HCT116 (cell line): ENCODE measurements at regions not wholly inside any gene's neighbourhood (a gene's known extent, or its start where the extent isn't known, plus 50 kb on each side); places are given as distances from the start of the nearest gene placed in this dataset.

Experiments
- ATAC-seq: fragments of 200-7000 bp; cut with Tn5 transposase; 2 replicates; pipeline ENCODE4 v1.9.1; 2020; ENCODE audit warnings: mild to moderate bottlenecking, moderate library complexity
- BruUV-seq: library from RNA; stranded (reverse); fragments of 400-500 nt; replicated peaks from 2 replicates; lab custom pipeline; 2021; lab: Mats Ljungman, UMichigan
- CTCF ChIA-PET: fragments of 300-600 bp; sonication (Branson Sonifier 250); formaldehyde crosslinking; loops from one replicate; lab custom pipeline; 2021; ENCODE audit warnings: antibody characterized with exemption; lab: Charles Lee
- POLR2A ChIA-PET: fragments of 300-600, 350-600 bp; sonication (Branson Sonifier 250); formaldehyde crosslinking; loops from one replicate; lab custom pipeline; 2021; ENCODE audit warnings: antibody characterized with exemption; lab: Charles Lee
- RAD21 ChIA-PET, 2 experiments: fragments of 300-600 bp; sonication (Branson Sonifier 250); formaldehyde crosslinking; loops; one replicate each; lab custom pipeline; 2023; ENCODE audit warnings: low total read pairs in 2 of 2; ENCODE audit not compliant: uncharacterized antibody in 2 of 2, unreplicated experiment in 2 of 2, low non-redundant PET in 1 of 2; lab: Charles Lee
- DNase-seq: peaks from one replicate; pipeline ENCODE4 v3.0.0-alpha.2; 2010; ENCODE audit warnings: low read depth, low spot score
- H2AFZ ChIP-seq: fragments of 200-600 bp; shearing (Covaris generic), sonication (generic); 2 replicates; pipeline ENCODE4 v1.6.1; 2017; ENCODE audit warnings: low read depth, mixed run types, mixed read lengths, antibody characterized with exemption, low read length; ENCODE audit not compliant: poor library complexity, severe bottlenecking
- H3K27ac ChIP-seq: 2 replicates; pipeline ENCODE4 v1.5.1; 2012; ENCODE audit warnings: low read depth, low read length
- H3K27me3 ChIP-seq: fragments of 200-600 bp; sonication (generic); 2 replicates; pipeline ENCODE4 v1.6.1; 2016; ENCODE audit warnings: mixed run types, low read length, mixed read lengths; ENCODE audit not compliant: insufficient read depth
- H3K36me3 ChIP-seq, 2 experiments: fragments of 200-500 bp in 1 of 2; fragments of 200-600 bp in 1 of 2; sonication (Bioruptor generic) in 1 of 2; sonication (generic) in 1 of 2; 2 replicates each; pipeline versions ENCODE4 v1.5.1 to v1.6.1; 2014 to 2016; ENCODE audit warnings: low read length in 2 of 2, inconsistent platforms in 1 of 2, mixed read lengths in 1 of 2, mixed run types in 1 of 2; ENCODE audit not compliant: insufficient read depth in 2 of 2, control insufficient read depth in 1 of 2
- H3K4me1 ChIP-seq, 2 experiments: fragments of 200-600 bp in 1 of 2; sonication (generic) in 1 of 2; 2 replicates each; pipeline versions ENCODE4 v1.5.1 to v1.6.1; 2012 to 2017; ENCODE audit warnings: low read length in 2 of 2, inconsistent platforms in 1 of 2, mild to moderate bottlenecking in 1 of 2, mixed read lengths in 1 of 2, mixed run types in 1 of 2, moderate library complexity in 1 of 2; ENCODE audit not compliant: insufficient read depth in 2 of 2, control insufficient read depth in 1 of 2
- H3K4me2 ChIP-seq: fragments of 200-600 bp; sonication (generic); 2 replicates; pipeline ENCODE4 v1.6.1; 2017; ENCODE audit warnings: mixed run types, low read length, mixed read lengths
- H3K4me3 ChIP-seq, 2 experiments: fragments of 200-600 bp in 1 of 2; sonication (generic) in 1 of 2; replicated peaks in 1 of 2; 2 replicates each; pipeline ENCODE4 v1.5.1; 2011 to 2016; ENCODE audit warnings: low read length in 2 of 2, control low read depth in 1 of 2, low read depth in 1 of 2, mild to moderate bottlenecking in 1 of 2, mixed read lengths in 1 of 2, mixed run types in 1 of 2
- H3K79me2 ChIP-seq: fragments of 200-600 bp; sonication (generic); 2 replicates; pipeline ENCODE4 v1.6.1; 2017; ENCODE audit warnings: mild to moderate bottlenecking, mixed run types, low read length, moderate library complexity, mixed read lengths; ENCODE audit not compliant: insufficient read depth
- H3K9ac ChIP-seq: fragments of 200-600 bp; sonication (generic); 2 replicates; pipeline ENCODE4 v1.6.1; 2016; ENCODE audit warnings: low read length, mixed read lengths
- H3K9me2 ChIP-seq: fragments of 200-600 bp; sonication (generic), shearing (Covaris generic); 2 replicates; pipeline ENCODE4 v1.6.1; 2017; ENCODE audit warnings: mixed run types, mild to moderate bottlenecking, moderate library complexity; ENCODE audit not compliant: insufficient read depth
- H3K9me3 ChIP-seq, 2 experiments: fragments of 200-500 bp in 1 of 2; fragments of 200-600 bp in 1 of 2; sonication (Bioruptor generic) in 1 of 2; sonication (generic) in 1 of 2; 2 replicates each; pipeline ENCODE4 v1.6.1; 2014 to 2017; ENCODE audit warnings: low read length in 2 of 2, mixed read lengths in 2 of 2, inconsistent platforms in 1 of 2, low read depth in 1 of 2, mild to moderate bottlenecking in 1 of 2, mixed run types in 1 of 2, moderate library complexity in 1 of 2; ENCODE audit not compliant: control insufficient read depth in 1 of 2, insufficient read depth in 1 of 2
- H4K20me1 ChIP-seq: fragments of 200-600 bp; sonication (generic), shearing (Covaris generic); 2 replicates; pipeline ENCODE4 v1.6.1; 2017; ENCODE audit warnings: mixed run types, mild to moderate bottlenecking, moderate library complexity; ENCODE audit not compliant: insufficient read depth
- ATF3 ChIP-seq: IDR thresholded peaks from 2 replicates; pipeline ENCODE4 v1.6.1; 2012
- CTCF ChIP-seq, 3 experiments: fragments of 200-600 bp in 1 of 3; sonication (generic) in 1 of 3; IDR thresholded peaks in 2 of 3; conservative IDR thresholded peaks in 1 of 3; 2 replicates each; pipeline ENCODE4 v1.5.1; 2012 to 2017; ENCODE audit warnings: low read depth in 2 of 3, low read length in 2 of 3, antibody characterized with exemption in 1 of 3, borderline replicate concordance in 1 of 3, control low read depth in 1 of 3, mild to moderate bottlenecking in 1 of 3, mixed read lengths in 1 of 3, mixed run types in 1 of 3, moderate library complexity in 1 of 3; ENCODE audit not compliant: insufficient read depth in 1 of 3
- EGR1 ChIP-seq: IDR thresholded peaks from 2 replicates; pipeline ENCODE4 v1.6.1; 2012; ENCODE audit warnings: low read depth
- ELF1 ChIP-seq: IDR thresholded peaks from 2 replicates; pipeline ENCODE4 v1.6.1; 2012; ENCODE audit warnings: low read depth, borderline replicate concordance
- EZH2 ChIP-seq: fragments of 200-600 bp; sonication (generic); IDR thresholded peaks from 2 replicates; pipeline ENCODE4 v1.6.1; 2017; ENCODE audit warnings: antibody characterized with exemption, mixed run types
- EZH2phosphoT487 ChIP-seq: fragments of 200-600 bp; IDR thresholded peaks from 2 replicates; pipeline ENCODE4 v1.6.1; 2018; ENCODE audit warnings: antibody characterized with exemption, borderline replicate concordance
- JUND ChIP-seq: IDR thresholded peaks from 2 replicates; pipeline ENCODE4 v1.6.1; 2012
- POLR2A ChIP-seq: IDR thresholded peaks from 2 replicates; pipeline ENCODE4 v1.7.0; 2011; ENCODE audit warnings: borderline replicate concordance; ENCODE audit not compliant: insufficient read depth, insufficient read length; ENCODE audit errors: extremely low read depth
- POLR2AphosphoS5 ChIP-seq: IDR thresholded peaks from 2 replicates; pipeline ENCODE4 v1.6.1; 2011; ENCODE audit warnings: mild to moderate bottlenecking, low read depth, low read length, moderate library complexity
- SIN3A ChIP-seq: IDR thresholded peaks from 2 replicates; pipeline ENCODE4 v1.6.1; 2012; ENCODE audit warnings: low read depth
- SP1 ChIP-seq: IDR thresholded peaks from 2 replicates; pipeline ENCODE4 v1.6.1; 2012; ENCODE audit warnings: low read depth
- YY1 ChIP-seq: IDR thresholded peaks from 2 replicates; pipeline ENCODE4 v1.6.1; 2011; ENCODE audit warnings: low read length, low read depth, moderate library complexity, mild to moderate bottlenecking; ENCODE audit not compliant: insufficient replicate concordance; ENCODE audit errors: extremely low read depth
- ZFX ChIP-seq: fragments of 450-650 bp; IDR thresholded peaks from 2 replicates; pipeline ENCODE4 v1.6.1; 2017
- ZNF274 ChIP-seq: fragments of 200-500 bp; sonication (Bioruptor generic); IDR thresholded peaks from 2 replicates; pipeline ENCODE4 v1.6.1; 2014; ENCODE audit warnings: mild to moderate bottlenecking, low read depth, low read length, inconsistent platforms
- intact Hi-C: fragments of 100-400 bp; cut with micrococcal nuclease; formaldehyde crosslinking; loops from 2 replicates; pipeline ENCODE4 v1.10.0; 2022

GRCh38 chr11:8757533-8757932 is 74.9 kb downstream of the RPL27A start:
- POLR2A ChIA-PET, result interaction anchor here (1.1 kb wide), 1 partner anchor 12 kb away, joined by 3 read pairs; no protein-coding TSS in a partner anchor
- Histone ChIP-seq H3K36me3 (no peaks in the 10 kb centered on the region), H3K4me2 (peak overlapping the region; percentile 12; the same call in 1 of the 2 replicates), H3K9me3 (no peaks in the 10 kb centered on the region), H3K79me2 (no peaks in the 10 kb centered on the region), H4K20me1 (no peaks in the 10 kb centered on the region), H3K9me2 (no peaks in the 10 kb centered on the region), H3K27me3 (no peaks in the 10 kb centered on the region), H3K27ac (no peak overlapping the region), H3K9ac (no peak overlapping the region), H3K4me3 (no peak overlapping the region), H3K4me1 (peaks cover 0 to 13% of the 10 kb centered on the region in 2 experiments; a peak in 2 of 4 replicates), H2AFZ (no peak overlapping the region)
- no peak for TF ChIP-seq SP1
- TF ChIP-seq POLR2AphosphoS5, result no peak
- no peak for TF ChIP-seq EZH2
- no peak for TF ChIP-seq JUND
- no peak for TF ChIP-seq EZH2phosphoT487
- no peak for TF ChIP-seq YY1
- TF ChIP-seq EGR1, result no peak
- TF ChIP-seq ZFX, result no peak
- no peak for TF ChIP-seq ATF3
- TF ChIP-seq ZNF274, result no peak
- TF ChIP-seq ELF1, result no peak
- TF ChIP-seq CTCF (IDR thresholded peaks at IDR 0.05 in 2 of 3, conservative IDR thresholded peaks at IDR 0.05 in 1 of 3; ENCODE audit: borderline replicate concordance in 1 of 3, insufficient read depth in 1 of 3, low read depth in 2 of 3, low read length in 2 of 3), result no peak
- no peak for TF ChIP-seq SIN3A
- no peak for TF ChIP-seq POLR2A
- RAD21 ChIA-PET, result no interaction called here
- CTCF ChIA-PET, result interaction anchor here (1.2 kb wide), 1 partner anchor 19 kb away, joined by 3 read pairs; no protein-coding TSS in a partner anchor
- BruUV-seq, result no TSS peak
- DNase-seq, result no peak
- ATAC-seq, result no peak
- intact Hi-C loops, result no loop called here
